8988T (cell line): ENCODE measurements at regions not wholly inside any gene's neighbourhood (a gene's known extent, or its start where the extent isn't known, plus 50 kb on each side); places are given as distances from the start of the nearest gene placed in this dataset.
"Not testable (repeated sequence)": the region's sequence is repeated elsewhere in the genome, so short reads cannot be mapped to it uniquely, and the experiment has no call there.

Source experiments
- DNase-seq: peaks from one replicate; pipeline ENCODE4 v3.0.0; 2011

DNA sequence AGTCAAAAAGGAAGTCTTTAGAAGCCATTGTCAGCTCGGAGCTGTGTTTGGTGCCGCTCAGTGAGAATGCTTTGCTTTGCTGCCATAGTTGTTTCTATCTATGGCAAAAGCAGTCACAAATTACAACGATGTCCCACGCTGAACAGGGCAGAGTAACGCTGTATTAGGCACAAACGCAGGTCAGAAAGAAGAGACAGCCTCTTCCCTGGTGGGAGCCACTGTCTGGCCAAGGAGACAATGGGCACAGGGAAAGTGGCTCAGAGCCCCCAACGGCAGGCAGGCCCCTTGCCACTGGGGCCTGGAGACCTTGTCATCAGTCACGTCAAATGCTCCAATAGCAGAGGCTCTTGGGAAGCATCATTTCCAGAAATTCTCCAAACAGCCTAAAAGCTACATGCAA, 244.2 kb downstream of the TEX29 start:
- DNase-seq, result no peak

DNA sequence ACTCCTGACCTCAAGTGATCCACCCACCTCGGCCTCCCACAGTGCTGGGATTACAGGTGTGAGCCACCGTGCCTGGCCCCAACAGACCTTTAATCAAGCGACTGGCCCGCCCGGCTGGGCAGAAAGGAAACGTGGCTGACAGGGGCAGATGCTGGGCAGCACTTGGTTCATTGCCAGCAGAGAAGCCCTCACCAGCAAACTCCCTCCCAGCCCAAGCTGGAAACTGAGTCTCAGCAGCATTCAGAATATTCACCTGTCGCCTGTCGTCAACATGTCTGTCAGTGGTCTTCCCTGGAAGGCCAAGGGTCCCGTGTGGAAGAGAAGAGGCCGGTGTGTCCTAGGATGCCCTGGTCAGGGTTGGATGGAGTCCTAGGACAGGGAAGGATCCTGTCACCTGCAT, 245.0 kb downstream of the TEX29 start:
- DNase-seq, result no peak

DNA sequence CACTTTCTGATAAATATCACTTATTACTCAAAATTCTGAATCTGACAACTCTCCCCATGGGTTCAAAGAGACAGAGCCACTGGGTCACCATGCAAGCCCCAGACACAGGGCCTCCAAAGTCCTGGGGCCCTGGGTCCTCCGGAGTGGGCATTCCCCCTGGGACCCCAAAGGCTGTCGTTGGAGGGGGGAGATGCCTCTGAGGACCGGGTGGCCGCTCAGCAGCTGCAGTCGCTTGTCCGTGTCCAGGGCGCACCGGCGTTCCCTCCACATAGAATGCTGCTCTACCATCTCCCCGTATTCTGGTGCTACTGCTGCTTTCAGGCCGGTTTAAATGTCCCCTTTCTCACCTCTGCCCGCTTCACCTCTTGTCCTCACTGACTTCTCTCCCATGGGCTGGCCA, 246.1 kb downstream of the TEX29 start:
- no peak for DNase-seq

DNA sequence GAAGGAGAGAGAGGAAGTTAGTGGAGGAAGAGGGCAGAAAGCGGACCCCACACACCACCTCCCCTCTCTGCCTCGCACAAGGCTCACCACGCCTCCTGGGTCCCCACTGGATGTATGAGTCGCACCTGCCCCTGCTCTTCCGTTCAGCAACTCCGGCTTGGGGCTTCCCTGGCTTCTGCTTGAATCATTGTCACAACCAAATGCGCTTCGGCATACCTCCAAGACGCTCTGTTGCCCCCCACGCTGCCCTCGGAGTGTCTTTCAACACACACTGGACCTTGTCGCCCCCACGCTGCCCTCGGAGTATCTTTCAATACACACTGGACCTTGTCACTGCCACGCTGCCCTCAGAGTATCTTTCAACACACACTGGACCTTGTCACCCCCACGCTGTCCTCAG, 247.2 kb downstream of the TEX29 start:
- no peak for DNase-seq

DNA sequence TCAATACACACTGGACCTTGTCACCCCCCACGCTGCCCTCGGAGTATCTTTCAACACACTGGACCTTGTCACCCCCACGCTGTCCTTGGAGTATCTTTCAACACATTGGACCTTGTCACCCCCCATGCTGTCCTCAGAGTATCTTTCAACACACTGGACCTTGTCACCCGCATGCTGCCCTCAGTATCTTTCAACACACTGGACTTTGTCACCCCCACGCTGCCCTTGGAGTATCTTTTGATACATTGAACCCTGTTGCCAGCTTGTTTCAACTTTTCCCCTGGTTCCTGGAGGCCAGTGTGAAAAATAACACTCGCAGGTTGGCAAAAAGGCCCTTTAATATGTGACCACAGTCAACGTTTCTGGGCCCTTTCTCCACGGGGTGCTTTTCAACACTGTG, 247.8 kb downstream of the TEX29 start:
- DNase-seq, result no peak

DNA sequence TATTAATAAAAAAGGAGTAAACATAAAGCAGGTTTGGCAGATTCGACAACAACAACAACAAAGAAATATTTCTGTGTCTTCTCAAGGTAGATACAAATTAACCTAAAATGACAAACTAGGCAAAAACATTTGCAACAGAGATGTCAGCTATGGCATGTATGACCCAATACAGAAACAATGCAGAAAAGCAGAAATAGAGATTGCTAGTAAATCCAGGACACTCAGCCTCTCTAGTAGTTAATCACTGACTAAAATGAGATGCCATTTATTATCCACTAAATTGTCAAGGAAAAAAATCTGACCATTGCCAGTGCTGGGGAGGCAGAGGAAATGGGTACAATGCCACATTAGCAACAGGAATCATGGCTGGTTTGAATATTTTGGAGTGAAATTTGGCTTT, 250.5 kb downstream of the TEX29 start:
- no peak for DNase-seq

- DNase-seq, result no peak
Observed at GRCh38 chr13:111572956-111573761, 252.7 kb downstream of the TEX29 start.

DNA sequence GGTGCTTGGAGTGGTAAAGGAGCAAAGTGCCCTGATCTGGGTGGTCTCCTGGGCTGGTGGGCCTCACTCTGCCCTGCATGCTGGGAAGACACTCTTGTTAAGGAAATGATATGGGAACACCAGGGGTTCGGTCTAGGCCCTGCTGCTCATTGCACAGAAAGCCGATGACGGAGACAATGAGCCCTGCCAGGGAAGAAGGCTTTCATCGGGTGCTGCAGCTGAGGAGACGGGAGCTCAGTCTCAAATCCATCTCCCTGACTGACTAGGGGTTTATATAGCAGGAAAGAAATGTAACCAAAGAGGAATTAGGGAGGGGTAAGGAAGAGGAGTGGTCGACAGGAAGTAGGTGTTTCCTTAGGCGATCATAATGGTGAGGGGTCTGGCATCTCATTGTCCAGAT, 253.4 kb downstream of the TEX29 start:
- no peak for DNase-seq

GRCh38 chr13:111575276-111575675, 254.8 kb downstream of the TEX29 start:
- DNase-seq, result no peak

- DNase-seq, result no peak
Observed at GRCh38 chr13:111575719-111576118, 255.3 kb downstream of the TEX29 start.

DNA sequence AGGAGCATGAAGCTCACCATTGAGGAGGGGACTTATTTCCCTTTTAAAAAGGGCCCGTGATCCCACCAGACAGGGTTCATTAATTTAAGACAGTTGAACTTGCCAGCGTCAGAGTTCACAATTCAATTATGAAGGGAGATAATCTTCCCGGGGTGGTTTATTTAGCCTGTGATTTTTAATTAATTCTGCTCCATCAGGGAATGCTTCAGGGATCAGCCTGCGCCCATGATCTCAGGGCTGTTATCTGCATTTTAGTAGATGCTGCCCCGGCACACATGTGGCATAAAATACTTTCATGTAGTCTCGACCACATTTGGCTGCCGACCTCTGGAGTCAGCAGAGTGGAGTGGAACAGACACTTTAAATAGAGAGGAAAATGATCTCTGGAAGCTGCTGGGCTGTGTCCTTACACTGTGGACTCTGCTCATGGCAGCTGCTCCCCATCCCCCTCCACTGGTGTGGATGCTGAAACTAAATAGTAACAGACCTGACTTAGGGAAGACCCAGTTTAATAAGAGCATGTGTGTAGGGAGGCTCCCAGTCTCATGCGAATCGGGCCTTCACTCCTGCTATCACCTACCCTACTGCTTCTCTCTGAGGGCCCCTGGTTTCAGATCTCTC, 256.9 kb downstream of the TEX29 start:
- DNase-seq, result no peak

GRCh38 chr13:111577956-111578605, 257.6 kb downstream of the TEX29 start:
- DNase-seq, result no peak

DNA sequence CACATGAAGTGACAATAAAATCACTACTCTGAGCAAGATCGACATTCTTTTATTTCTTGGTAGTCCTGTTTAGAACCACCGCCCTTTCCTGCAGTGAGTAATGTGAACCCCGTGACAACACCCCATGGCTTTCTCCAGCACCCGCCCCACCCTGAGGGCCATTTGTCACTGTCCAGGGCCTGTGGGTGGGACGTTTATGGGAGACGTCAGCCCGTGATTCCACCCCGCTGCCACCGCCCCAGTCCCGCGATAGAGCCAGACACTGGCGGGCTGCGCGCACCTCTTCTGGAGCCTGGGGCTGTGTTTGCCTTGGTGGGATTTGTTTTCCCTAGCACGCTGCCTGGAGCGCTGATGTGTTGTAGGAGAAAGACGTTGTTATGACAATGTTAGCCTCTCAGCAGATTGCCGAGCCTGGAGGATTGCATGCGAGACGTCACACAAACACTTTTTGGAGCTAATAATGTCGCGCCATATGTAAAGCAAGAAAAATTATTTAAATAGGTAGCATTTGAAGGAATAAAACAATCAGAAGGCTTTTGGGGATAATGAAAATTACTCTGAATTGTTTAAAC, 263.7 kb downstream of the TEX29 start:
- DNase-seq, result no peak

GRCh38 chr13:111584870-111585269, 264.4 kb downstream of the TEX29 start:
- no peak for DNase-seq

- DNase-seq, result no peak
Observed at GRCh38 chr13:111586291-111586690, 265.8 kb downstream of the TEX29 start.

GRCh38 chr13:111587249-111587648, 266.8 kb downstream of the TEX29 start:
- DNase-seq, result no peak

DNA sequence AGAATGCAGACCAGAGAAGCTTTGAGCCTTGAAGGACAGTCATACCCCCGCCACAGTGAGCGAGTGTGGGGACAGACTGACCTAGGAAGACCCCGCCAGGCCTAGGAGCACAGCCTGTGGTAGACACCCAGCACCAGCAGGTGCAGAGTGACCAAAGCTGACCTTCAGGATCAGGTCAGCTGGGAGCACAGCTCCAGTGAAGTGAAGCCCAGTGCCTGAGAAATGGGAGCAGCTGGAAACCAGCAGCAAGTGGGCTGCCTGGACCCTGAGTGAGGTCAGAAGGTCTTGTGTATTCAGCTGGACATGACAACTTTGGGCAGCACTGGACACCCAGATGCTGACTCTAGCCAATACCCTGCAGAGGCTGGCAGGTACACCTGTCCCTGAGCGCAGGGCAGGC, 268.9 kb downstream of the TEX29 start:
- no peak for DNase-seq

DNA sequence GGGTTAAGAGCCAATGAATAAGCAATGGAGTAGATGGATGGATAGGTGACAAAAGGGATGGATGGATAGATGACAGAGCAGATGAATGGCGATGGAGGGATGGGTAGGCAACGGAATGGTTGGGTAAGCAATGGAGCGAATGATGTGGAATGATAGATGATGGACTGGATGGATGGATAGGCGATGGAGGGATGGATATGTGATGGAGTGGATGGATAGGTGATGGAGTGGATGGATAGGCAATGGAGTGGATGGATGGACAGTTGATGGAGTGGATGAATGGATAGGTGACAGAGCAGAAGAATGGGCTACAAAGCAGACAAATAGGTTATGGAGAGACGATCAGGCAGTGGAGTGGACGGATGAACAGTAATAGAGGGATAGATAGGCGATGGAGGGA, 269.6 kb downstream of the TEX29 start:
- DNase-seq, result no peak

DNA sequence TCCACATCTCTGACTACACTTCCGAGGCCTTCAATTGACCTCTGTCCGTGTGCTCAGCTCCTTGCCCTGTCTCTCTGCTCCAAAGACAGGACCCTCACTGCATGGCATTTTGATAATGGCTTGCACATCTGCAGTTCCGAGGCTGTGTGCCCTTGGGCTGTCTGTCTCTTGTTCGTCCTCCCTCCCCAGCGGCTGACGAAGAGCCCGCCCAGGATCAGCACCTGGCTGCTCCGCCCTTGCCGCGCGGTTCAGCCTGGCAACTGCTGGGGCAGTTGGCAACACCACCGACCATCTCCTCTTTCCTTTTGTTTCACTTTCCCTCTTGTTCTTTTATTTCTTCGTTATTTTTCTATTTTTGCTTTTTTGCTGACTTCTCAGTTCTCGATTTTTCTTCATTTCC, 270.4 kb downstream of the TEX29 start:
- no peak for DNase-seq

- not testable (repeated sequence) for DNase-seq
Observed at GRCh38 chr13:111593490-111593889, 273.0 kb downstream of the TEX29 start.

DNA sequence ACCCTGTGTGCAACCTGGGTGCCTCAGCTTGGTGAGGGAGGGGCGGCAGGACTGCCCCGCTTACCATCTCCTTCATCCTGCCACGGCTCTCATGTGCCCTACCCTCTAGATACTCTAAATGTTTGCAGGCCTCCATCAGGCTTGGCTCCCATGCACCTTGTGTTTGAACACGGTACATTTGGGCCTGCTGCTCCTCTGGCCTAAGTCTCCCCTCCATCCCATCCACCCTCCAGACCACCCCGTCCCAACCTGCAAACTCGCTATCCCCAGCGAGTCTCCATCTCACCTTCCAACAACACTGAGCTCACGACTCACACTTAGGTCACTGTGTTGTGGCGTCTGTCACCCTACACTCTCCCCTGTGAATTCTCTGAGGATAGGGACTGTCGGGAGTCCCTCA, 274.2 kb downstream of the TEX29 start:
- DNase-seq, result no peak

- no peak for DNase-seq
Observed at GRCh38 chr13:111595276-111595675, 274.8 kb downstream of the TEX29 start.

DNA sequence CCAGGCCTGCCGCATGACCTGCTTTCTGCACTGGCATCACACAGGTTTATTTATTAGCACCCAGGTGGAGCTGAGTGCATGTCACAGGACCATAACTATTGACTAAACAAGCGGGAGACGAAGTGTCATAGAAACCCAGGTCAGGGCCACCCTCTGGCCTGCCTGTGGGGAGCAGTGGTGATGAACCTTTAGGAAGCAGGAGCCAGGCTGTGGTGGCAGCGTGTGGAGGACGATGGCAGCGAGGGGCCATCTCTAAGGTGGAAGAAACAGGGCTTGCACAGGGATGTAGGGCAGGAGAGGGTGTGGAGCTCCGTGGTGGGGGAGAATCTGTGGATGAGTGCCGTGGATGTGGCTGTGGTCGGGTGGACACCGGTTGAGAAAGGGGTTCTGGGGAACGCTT, 275.3 kb downstream of the TEX29 start:
- no peak for DNase-seq

DNA sequence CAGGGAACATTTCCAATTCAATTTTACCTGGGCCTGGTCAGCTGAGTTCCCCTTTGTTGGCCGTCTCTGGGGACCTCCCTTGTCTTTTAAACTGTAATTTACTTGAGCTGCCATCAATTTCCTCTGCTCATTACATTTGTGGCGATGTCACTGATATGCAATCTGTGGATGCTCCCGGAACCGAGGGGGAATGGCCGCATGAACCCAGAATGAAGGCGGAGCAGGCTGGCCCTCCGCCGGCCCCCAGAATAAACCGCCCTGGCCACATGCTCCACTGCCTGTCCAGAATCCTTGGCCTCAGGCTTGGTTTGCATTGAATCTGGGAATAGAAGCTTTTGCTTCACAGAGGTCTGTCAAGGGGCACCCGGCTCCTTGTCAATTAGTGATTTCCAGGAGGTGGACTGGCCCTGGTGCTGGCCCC, 276.8 kb downstream of the TEX29 start:
- DNase-seq, result no peak
